Psoas muscle (tissue), 7 donors: ENCODE measurements at regions not wholly inside any gene's neighbourhood (a gene's known extent, or its start where the extent isn't known, plus 50 kb on each side); places are given as distances from the start of the nearest gene placed in this dataset.
A peak's percentile ranks its signal among the peaks of the same experiment; 100 is the strongest.

Source experiments
- ATAC-seq, 4 donors: fragments of 200-7000 bp; cut with Tn5 transposase; one replicate each; pipeline ENCODE4 v1.9.1; 2020; ENCODE audit warnings: moderate library complexity in 3 of 4, mild to moderate bottlenecking in 2 of 4
- DNase-seq, 2 donors: peaks; one replicate each; pipeline ENCODE4 v3.0.0-alpha.2; 2020
- H3K27ac ChIP-seq: fragments of 200-600 bp; one replicate; pipeline ENCODE4 v1.8.0; 2022
- H3K27me3 ChIP-seq, 3 donors: fragments of 200-600 bp in 1 of 3; one replicate each; pipeline versions ENCODE4 v1.6.1 to v1.8.0; 2013 to 2022; ENCODE audit warnings: low read length in 2 of 3, mild to moderate bottlenecking in 2 of 3, moderate library complexity in 1 of 3; ENCODE audit not compliant: insufficient read depth in 3 of 3
- H3K36me3 ChIP-seq, 2 donors: fragments of 200-600 bp in 1 of 2; one replicate each; pipeline versions ENCODE4 v1.6.1 to v1.8.0; 2013 to 2022; ENCODE audit warnings: low read depth in 1 of 2, mild to moderate bottlenecking in 1 of 2, moderate library complexity in 1 of 2; ENCODE audit not compliant: insufficient read depth in 1 of 2
- H3K4me1 ChIP-seq: fragments of 200-600 bp; one replicate; pipeline ENCODE4 v1.8.0; 2022
- H3K4me3 ChIP-seq: fragments of 200-600 bp; one replicate; pipeline ENCODE4 v1.8.0; 2022; ENCODE audit warnings: mild to moderate bottlenecking
- H3K9me3 ChIP-seq: fragments of 200-600 bp; one replicate; pipeline ENCODE4 v1.8.0; 2022
- WGBS, 3 donors: extraction: QIAGEN DNeasy Blood & Tissue Kit; methylation state at CpG; one replicate each; pipeline versions ENCODE4 v1.1.6 to v1.1.7; 2013; 5-methylcytosine and 5-hydroxymethylcytosine counted together
- intact Hi-C, 2 donors: fragments of 100-400 bp; cut with DNase I; formaldehyde crosslinking; loops; one replicate each; pipeline versions ENCODE4 v1.11.0 to v1.14.2; 2022
- TF ChIP-seq, protein P1 (sequence below): fragments of 200-600 bp; IDR thresholded peaks from one replicate; pipeline ENCODE4 v1.8.0; 2022; ENCODE audit warnings: antibody characterized with exemption
- donor health status: healthy with polysubstance abuse.
- donor health status: DM: no; HTN: no; CAD: no; lungs with moderate emphysema.
- donor health status: Bipolar disorder and iron deficiency.
- donor health status: healthy.
- donor health status: DM: yes; HTN: yes; CAD: no.
- donor health status: DM: no; HTN: no; CAD: no.
- donor health status: DM: yes; HTN: yes; CAD: no.

DNA sequence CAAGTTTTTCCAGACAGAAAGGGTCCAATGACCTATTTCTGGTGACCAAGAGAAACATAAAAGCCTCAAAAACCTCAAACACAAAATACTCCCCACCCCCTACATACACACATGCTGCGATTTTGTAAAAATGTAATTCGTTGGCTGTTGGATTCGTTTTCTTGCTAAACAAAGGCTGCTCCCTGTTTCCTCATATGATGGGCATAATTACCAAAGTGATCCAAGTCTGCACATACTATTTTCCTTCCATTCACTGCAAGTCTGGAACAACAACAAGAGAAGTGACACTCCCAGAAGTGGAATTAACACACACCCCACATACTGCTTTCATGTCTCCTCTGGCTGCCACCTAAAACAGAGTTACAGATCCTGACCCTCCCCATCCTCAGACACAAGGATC is 131.9 kb downstream of the RAP2A start:
- intact Hi-C loops: no loop called here
- H3K4me3 ChIP-seq: no peak overlapping the region
- TF ChIP-seq, protein P1, sequence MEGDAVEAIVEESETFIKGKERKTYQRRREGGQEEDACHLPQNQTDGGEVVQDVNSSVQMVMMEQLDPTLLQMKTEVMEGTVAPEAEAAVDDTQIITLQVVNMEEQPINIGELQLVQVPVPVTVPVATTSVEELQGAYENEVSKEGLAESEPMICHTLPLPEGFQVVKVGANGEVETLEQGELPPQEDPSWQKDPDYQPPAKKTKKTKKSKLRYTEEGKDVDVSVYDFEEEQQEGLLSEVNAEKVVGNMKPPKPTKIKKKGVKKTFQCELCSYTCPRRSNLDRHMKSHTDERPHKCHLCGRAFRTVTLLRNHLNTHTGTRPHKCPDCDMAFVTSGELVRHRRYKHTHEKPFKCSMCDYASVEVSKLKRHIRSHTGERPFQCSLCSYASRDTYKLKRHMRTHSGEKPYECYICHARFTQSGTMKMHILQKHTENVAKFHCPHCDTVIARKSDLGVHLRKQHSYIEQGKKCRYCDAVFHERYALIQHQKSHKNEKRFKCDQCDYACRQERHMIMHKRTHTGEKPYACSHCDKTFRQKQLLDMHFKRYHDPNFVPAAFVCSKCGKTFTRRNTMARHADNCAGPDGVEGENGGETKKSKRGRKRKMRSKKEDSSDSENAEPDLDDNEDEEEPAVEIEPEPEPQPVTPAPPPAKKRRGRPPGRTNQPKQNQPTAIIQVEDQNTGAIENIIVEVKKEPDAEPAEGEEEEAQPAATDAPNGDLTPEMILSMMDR: no peak
- no peak for DNase-seq
- no peak for ATAC-seq
- no peaks in the 10 kb centered on the region for H3K9me3 ChIP-seq
- H3K27me3 ChIP-seq: no peaks in the 10 kb centered on the region
- WGBS, 3 donors: 77 to 85% (median 81%) methylated on average over 3 of the region's 3 CpGs
- no peak overlapping the region for H3K27ac ChIP-seq
- no peaks in the 10 kb centered on the region for H3K4me1 ChIP-seq
- H3K36me3 ChIP-seq: no peaks in the 10 kb centered on the region

DNA sequence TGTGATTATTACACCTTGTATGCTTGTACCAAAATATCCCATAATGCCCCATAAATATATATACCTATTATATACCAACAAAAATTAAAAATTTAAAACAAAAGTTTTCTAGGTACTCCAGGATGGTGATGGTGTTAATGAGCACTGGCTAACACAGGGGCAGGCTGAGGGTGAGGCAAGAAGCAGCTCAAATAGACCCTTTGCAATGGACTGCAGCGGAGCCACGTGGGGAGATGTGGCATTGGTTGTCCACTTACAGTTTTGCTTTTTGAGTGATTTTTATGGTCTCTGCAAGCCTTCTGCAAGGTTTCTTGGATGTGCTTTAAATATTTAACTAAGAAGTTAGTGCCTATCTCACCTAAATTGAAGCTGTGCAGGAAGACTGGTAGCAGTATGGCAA is 132.9 kb downstream of the RAP2A start:
- Histone ChIP-seq H3K4me1 (no peaks in the 10 kb centered on the region), H3K9me3 (no peaks in the 10 kb centered on the region), H3K36me3 (no peaks in the 10 kb centered on the region), H3K27me3 (no peaks in the 10 kb centered on the region), H3K4me3 (no peak overlapping the region), H3K27ac (no peak overlapping the region)
- intact Hi-C loops: no loop called here
- DNase-seq (no peak), ATAC-seq (no peak)
- WGBS, 3 donors: 90 to 96% (median 92%) methylated on average over 2 of the region's 2 CpGs
- TF ChIP-seq, protein P1: no peak

DNA sequence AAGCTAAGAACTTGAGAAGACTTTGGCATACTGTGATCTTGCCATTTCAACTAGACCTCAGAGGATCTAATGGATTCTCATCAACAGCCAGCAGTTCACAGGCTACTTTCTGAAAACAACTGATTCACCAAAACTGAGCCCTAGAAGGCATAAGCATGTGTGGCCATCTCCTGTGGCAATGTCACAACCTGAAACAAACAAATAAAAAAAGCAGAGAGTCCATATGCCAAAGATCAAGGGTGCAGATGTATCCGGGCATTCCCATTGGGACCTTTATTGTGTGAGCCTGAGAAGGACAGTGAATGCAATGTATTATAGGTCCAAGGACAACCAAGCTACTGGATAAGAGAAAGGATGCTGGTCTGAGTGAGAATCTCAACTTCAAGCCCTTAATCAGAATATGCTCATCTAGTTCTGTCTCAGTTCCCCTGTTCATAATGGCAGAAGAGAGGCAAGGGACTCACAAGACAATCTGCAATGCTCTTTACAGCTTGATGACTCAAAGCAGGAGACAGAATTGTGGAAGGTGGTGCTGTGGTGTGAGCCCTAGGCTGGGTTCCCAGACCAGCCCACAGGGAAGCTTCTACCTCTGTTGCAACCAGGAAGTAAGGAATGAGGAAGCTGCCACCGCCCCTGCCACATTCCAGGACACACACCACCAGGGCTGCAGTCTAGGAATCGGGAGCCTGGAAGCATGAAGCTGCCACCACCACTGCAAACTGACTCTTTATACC is 133.7 kb downstream of the RAP2A start:
- TF ChIP-seq, protein P1: no peak
- 54 to 57% (median 56%) methylated on average over 3 of the region's 3 CpGs for WGBS, 3 donors
- Histone ChIP-seq H3K4me1 (no peaks in the 10 kb centered on the region), H3K36me3 (no peaks in the 10 kb centered on the region), H3K9me3 (no peaks in the 10 kb centered on the region), H3K27ac (no peak overlapping the region), H3K27me3 (no peaks in the 10 kb centered on the region), H3K4me3 (no peak overlapping the region)
- ATAC-seq: peak in 1 of 4 donors; percentile 19
- peak; percentile 21 to 51 for DNase-seq
- intact Hi-C loops: no loop called here

DNA sequence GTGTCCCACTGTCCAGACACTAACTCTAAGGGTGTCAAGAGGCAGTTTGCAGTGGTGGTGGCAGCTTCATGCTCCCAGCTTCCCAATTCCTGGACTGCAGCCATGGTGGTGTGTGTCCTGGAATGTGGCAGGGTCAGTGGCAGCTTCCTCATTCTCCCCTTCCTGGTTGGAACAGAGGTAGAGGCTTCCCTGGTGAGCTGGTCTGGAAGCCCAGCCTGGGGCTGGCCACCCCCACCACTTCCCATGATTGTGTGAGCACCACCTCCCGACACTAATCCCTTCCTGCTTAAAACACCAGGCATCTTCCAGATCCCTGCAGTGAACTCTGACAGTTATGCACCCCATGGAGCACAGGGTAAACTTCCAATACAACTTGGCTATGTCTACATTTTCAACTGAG is 134.9 kb downstream of the RAP2A start:
- Histone ChIP-seq H3K36me3 (no peaks in the 10 kb centered on the region), H3K4me3 (no peak overlapping the region), H3K27ac (no peak overlapping the region), H3K27me3 (no peaks in the 10 kb centered on the region), H3K4me1 (no peaks in the 10 kb centered on the region), H3K9me3 (no peaks in the 10 kb centered on the region)
- no peak for DNase-seq
- WGBS, 3 donors: 51 to 56% (median 53%) methylated on average over 1 of the region's 1 CpG
- TF ChIP-seq, protein P1: no peak
- intact Hi-C loops: no loop called here
- ATAC-seq: no peak

DNA sequence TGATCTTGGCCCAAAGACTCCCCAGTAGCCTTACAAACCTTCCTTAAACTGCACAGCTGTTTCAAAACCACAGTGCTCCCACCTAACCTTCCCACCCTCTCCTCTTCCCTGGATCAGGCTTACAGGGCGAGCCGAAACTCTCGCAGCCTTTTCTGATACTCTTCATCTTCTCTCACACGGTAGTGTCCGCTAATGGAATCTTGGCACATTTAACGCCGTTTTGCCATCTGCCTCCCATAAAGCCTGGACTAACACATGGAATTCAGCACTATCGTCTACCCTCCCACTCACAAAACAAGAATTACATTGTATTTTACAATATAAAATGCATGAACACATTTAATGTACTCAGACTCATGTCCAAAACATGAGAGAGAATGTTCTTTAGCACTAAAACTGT is 135.9 kb downstream of the RAP2A start:
- intact Hi-C loops: no loop called here
- DNase-seq (no peak), ATAC-seq (no peak)
- no peak overlapping the region for H3K27ac ChIP-seq
- H3K27me3 ChIP-seq: no peaks in the 10 kb centered on the region
- TF ChIP-seq, protein P1: no peak
- whole genome bisulfite sequencing, 3 donors: 29 to 57% (median 36%) methylated on average over 8 of the region's 8 CpGs
- no peaks in the 10 kb centered on the region for H3K4me1 ChIP-seq
- H3K9me3 ChIP-seq: no peaks in the 10 kb centered on the region
- no peaks in the 10 kb centered on the region for H3K36me3 ChIP-seq
- H3K4me3 ChIP-seq: no peak overlapping the region
